ENCODE measurements at regions not wholly inside any gene's neighbourhood (a gene's known extent, or its start where the extent isn't known, plus 50 kb on each side); places are given as distances from the start of the nearest gene placed in this dataset.

DNA sequence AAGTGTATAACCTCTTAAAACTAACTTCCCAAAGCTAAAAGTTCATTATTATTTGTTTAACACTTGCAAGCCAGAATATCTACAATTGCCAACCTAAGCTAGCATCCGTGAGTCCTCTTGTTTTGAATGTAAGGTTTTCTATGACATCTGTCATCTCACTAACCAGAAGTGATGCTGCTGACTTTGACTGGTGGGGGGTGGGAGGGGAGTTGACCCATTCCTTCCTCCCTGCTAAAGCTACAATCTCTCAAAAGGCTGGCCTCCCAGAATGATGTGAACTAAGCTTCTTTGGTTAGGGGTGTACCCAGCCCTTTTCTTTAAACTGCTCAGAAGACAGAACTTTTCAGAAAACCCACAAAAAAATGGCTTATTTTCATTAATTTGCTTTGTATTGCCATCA is 280.6 kb downstream of the ZEB2 start:
- H3K4me1 Mint-ChIP-seq: peaks cover 44 to 46% of the 10 kb centered on the region in 2 experiments
- no peak overlapping the region for H3K14ac ChIP-seq (ENCODE audit: insufficient read depth, low read length)
- no peak overlapping the region for H4K5ac ChIP-seq (ENCODE audit: insufficient read length, low read depth, low read length)
- no peaks in the 10 kb centered on the region for H4K20me1 ChIP-seq (ENCODE audit: control insufficient read depth, insufficient read depth, insufficient read length)
- H3K56ac ChIP-seq (ENCODE audit: insufficient read length, low read depth, low read length): no peak overlapping the region
- H2BK12ac ChIP-seq (ENCODE audit: insufficient read length, low read depth, low read length): no peak overlapping the region
- H3K18ac ChIP-seq (ENCODE audit: insufficient read length, low read depth, low read length): no peak overlapping the region
- no peak overlapping the region for H2BK5ac ChIP-seq (ENCODE audit: insufficient read length, low read length)
- WGBS (ENCODE audit: extremely low coverage, insufficient read length, low lambda C conversion rate): no CpG with 5 or more reads among the region's 1 CpG
- H3K4me3 Mint-ChIP-seq: no peak overlapping the region
- H3K27me3 ChIP-seq (ENCODE audit: insufficient read depth, low read length): no peaks in the 10 kb centered on the region
- no peak overlapping the region for H2BK15ac ChIP-seq (ENCODE audit: low read depth, low read length)
- H3T11ph ChIP-seq (ENCODE audit: low read length): no peak overlapping the region
- no peaks in the 10 kb centered on the region for H3K36me3 Mint-ChIP-seq (ENCODE audit: insufficient read depth in 1 of 3, low read depth in 3 of 3)
- TF ChIP-seq, protein P1, sequence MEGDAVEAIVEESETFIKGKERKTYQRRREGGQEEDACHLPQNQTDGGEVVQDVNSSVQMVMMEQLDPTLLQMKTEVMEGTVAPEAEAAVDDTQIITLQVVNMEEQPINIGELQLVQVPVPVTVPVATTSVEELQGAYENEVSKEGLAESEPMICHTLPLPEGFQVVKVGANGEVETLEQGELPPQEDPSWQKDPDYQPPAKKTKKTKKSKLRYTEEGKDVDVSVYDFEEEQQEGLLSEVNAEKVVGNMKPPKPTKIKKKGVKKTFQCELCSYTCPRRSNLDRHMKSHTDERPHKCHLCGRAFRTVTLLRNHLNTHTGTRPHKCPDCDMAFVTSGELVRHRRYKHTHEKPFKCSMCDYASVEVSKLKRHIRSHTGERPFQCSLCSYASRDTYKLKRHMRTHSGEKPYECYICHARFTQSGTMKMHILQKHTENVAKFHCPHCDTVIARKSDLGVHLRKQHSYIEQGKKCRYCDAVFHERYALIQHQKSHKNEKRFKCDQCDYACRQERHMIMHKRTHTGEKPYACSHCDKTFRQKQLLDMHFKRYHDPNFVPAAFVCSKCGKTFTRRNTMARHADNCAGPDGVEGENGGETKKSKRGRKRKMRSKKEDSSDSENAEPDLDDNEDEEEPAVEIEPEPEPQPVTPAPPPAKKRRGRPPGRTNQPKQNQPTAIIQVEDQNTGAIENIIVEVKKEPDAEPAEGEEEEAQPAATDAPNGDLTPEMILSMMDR (conservative IDR thresholded peaks at IDR 0.05): no peak
- no peak overlapping the region for H4K8ac ChIP-seq (replicated peaks; ENCODE audit: insufficient read length, low read depth, low read length)
- DNase-seq: no peak
- H3K9ac ChIP-seq (ENCODE audit: extremely low read depth, insufficient read length, low read length): no peak overlapping the region
- peaks cover 4% of the 10 kb centered on the region; the same call in 1 of the 2 replicates for H3K4me1 ChIP-seq (ENCODE audit: insufficient read depth, low read length)
- H2BK120ac ChIP-seq (ENCODE audit: low read depth, low read length, poor library complexity, severe bottlenecking): no peak overlapping the region
- no peaks in the 10 kb centered on the region for H3K9me3 Mint-ChIP-seq
- no peaks in the 10 kb centered on the region for H3K9me3 ChIP-seq (ENCODE audit: control insufficient read depth, low read depth, low read length)
- H3K27ac Mint-ChIP-seq: no peak overlapping the region
- H3K23me2 ChIP-seq (ENCODE audit: insufficient read length, low read depth, low read length, poor library complexity, severe bottlenecking): no peaks in the 10 kb centered on the region
- no peaks in the 10 kb centered on the region for H3K79me1 ChIP-seq (ENCODE audit: insufficient read depth, low read depth, low read length, poor library complexity, severe bottlenecking)
- H3K79me2 ChIP-seq (ENCODE audit: insufficient read depth, low read length): no peaks in the 10 kb centered on the region
- H3K4me2 ChIP-seq (ENCODE audit: insufficient read depth, insufficient read length, low read length): no peak overlapping the region
- H3K23ac ChIP-seq (ENCODE audit: insufficient read length, low read depth, low read length): no peak overlapping the region
- no peaks in the 10 kb centered on the region for H3K27me3 Mint-ChIP-seq (ENCODE audit: low read depth)
- no peak overlapping the region for H4K91ac ChIP-seq (ENCODE audit: insufficient read length, low read depth, low read length)
- H2AFZ ChIP-seq (ENCODE audit: low read length): no peak overlapping the region
- H2AK5ac ChIP-seq (ENCODE audit: insufficient read length, low read length): no peak overlapping the region
- H3K27ac ChIP-seq (ENCODE audit: insufficient read length, low read depth, low read length): no peak overlapping the region
- no peak overlapping the region for H2BK20ac ChIP-seq (ENCODE audit: low read depth, low read length, poor library complexity, severe bottlenecking)
- H3K4ac ChIP-seq (ENCODE audit: low read depth, low read length): no peak overlapping the region

Data from H9 (cell line).